ENCODE measurements at regions not wholly inside any gene's neighbourhood (a gene's known extent, or its start where the extent isn't known, plus 50 kb on each side); places are given as distances from the start of the nearest gene placed in this dataset.

- H3K27me3 ChIP-seq, result no peaks in the 10 kb centered on the region
- no peak overlapping the region for H3K4me2 ChIP-seq
- no peaks in the 10 kb centered on the region for H4K20me1 ChIP-seq (ENCODE audit: insufficient read depth, poor library complexity, severe bottlenecking)
- no peaks in the 10 kb centered on the region for H3K79me2 ChIP-seq
- H3K9me2 ChIP-seq (replicated peaks; ENCODE audit: insufficient read depth), result no peaks in the 10 kb centered on the region
- no peak overlapping the region for H2AFZ ChIP-seq
- no peak overlapping the region for H3K4me3 ChIP-seq
- WGBS (ENCODE audit: low lambda C conversion rate, missing lambda C conversion rate), result 64% methylated on average over 2 of the region's 2 CpGs
- H3K27ac ChIP-seq, result peak overlapping the region; percentile 42
- no peak for TF ChIP-seq CTCF (IDR thresholded peaks at IDR 0.05; ENCODE audit: poor library complexity)
- no peak for TF ChIP-seq EZH2 (IDR thresholded peaks at IDR 0.05; ENCODE audit: borderline replicate concordance)
- no peak for TF ChIP-seq EZH2phosphoT487 (IDR thresholded peaks at IDR 0.05; ENCODE audit: low read depth, severe bottlenecking, unreplicated experiment)
- DNase-seq (ENCODE audit: low spot score), result no peak
- no peaks in the 10 kb centered on the region for H3K36me3 ChIP-seq (replicated peaks; ENCODE audit: insufficient read depth, low read depth)
- H3K4me1 ChIP-seq (ENCODE audit: insufficient read depth), result peaks cover 15% of the 10 kb centered on the region
- H3K9me3 ChIP-seq (ENCODE audit: low read depth), result no peaks in the 10 kb centered on the region
These were observed 411.9 kb upstream of the SPTLC3 start for GRCh38 chr20:12596863-12597262.

- no peaks in the 10 kb centered on the region for H3K36me3 ChIP-seq (replicated peaks; ENCODE audit: insufficient read depth, low read depth)
- no peak overlapping the region for H2AFZ ChIP-seq
- no peaks in the 10 kb centered on the region for H3K27me3 ChIP-seq
- peak; percentile 21 for DNase-seq (ENCODE audit: low spot score)
- H3K79me2 ChIP-seq, result no peaks in the 10 kb centered on the region
- no peaks in the 10 kb centered on the region for H3K9me2 ChIP-seq (replicated peaks; ENCODE audit: insufficient read depth)
- H4K20me1 ChIP-seq (ENCODE audit: insufficient read depth, poor library complexity, severe bottlenecking), result no peaks in the 10 kb centered on the region
- no peak overlapping the region for H3K4me3 ChIP-seq
- H3K4me1 ChIP-seq (ENCODE audit: insufficient read depth), result peaks cover 15% of the 10 kb centered on the region
- H3K27ac ChIP-seq, result peak overlapping the region; percentile 42
- no peak for TF ChIP-seq CTCF (IDR thresholded peaks at IDR 0.05; ENCODE audit: poor library complexity)
- TF ChIP-seq EZH2phosphoT487 (IDR thresholded peaks at IDR 0.05; ENCODE audit: low read depth, severe bottlenecking, unreplicated experiment), result no peak
- no peak for TF ChIP-seq EZH2 (IDR thresholded peaks at IDR 0.05; ENCODE audit: borderline replicate concordance)
- no peaks in the 10 kb centered on the region for H3K9me3 ChIP-seq (ENCODE audit: low read depth)
- WGBS (ENCODE audit: low lambda C conversion rate, missing lambda C conversion rate), result 48% methylated on average over 3 of the region's 3 CpGs
- peak overlapping the region; percentile 11 for H3K4me2 ChIP-seq
These were observed 411.2 kb upstream of the SPTLC3 start for GRCh38 chr20:12597551-12597950.

GRCh38 chr20:12598894-12599293 is 409.9 kb upstream of the SPTLC3 start:
- no peak overlapping the region for H2AFZ ChIP-seq

More at GRCh38 chr20:12598894-12599293, 409.9 kb upstream of the SPTLC3 start:
- Histone ChIP-seq H3K9me3 (ENCODE audit: low read depth) (no peaks in the 10 kb centered on the region), H3K36me3 (replicated peaks; ENCODE audit: insufficient read depth, low read depth) (no peaks in the 10 kb centered on the region), H4K20me1 (ENCODE audit: insufficient read depth, poor library complexity, severe bottlenecking) (no peaks in the 10 kb centered on the region), H3K4me3 (no peak overlapping the region), H3K79me2 (no peaks in the 10 kb centered on the region), H3K27me3 (no peaks in the 10 kb centered on the region), H3K9me2 (replicated peaks; ENCODE audit: insufficient read depth) (no peaks in the 10 kb centered on the region), H3K27ac (no peak overlapping the region), H3K4me2 (no peak overlapping the region), H3K4me1 (ENCODE audit: insufficient read depth) (peaks cover 15% of the 10 kb centered on the region)
- 82% methylated on average over 3 of the region's 3 CpGs for WGBS (ENCODE audit: low lambda C conversion rate, missing lambda C conversion rate)
- no peak for DNase-seq (ENCODE audit: low spot score)
- TF ChIP-seq CTCF (IDR thresholded peaks at IDR 0.05; ENCODE audit: poor library complexity) (no peak), EZH2phosphoT487 (IDR thresholded peaks at IDR 0.05; ENCODE audit: low read depth, severe bottlenecking, unreplicated experiment) (no peak), EZH2 (IDR thresholded peaks at IDR 0.05; ENCODE audit: borderline replicate concordance) (no peak)

All from hepatocyte (in vitro differentiated cells).